HEK293 (cell line): ENCODE measurements at regions not wholly inside any gene's neighbourhood (a gene's known extent, or its start where the extent isn't known, plus 50 kb on each side); places are given as distances from the start of the nearest gene placed in this dataset.

Source experiments
- ZBTB20 ChIP-seq: fragments of 450-650 bp; formaldehyde crosslinking; IDR thresholded peaks from 2 replicates; pipeline ENCODE4 v1.5.1; 2016; ENCODE audit warnings: missing biosample characterization, missing genetic modification characterization
- ZNF16 ChIP-seq: fragments of 450-650 bp; formaldehyde crosslinking; IDR thresholded peaks from 2 replicates; pipeline ENCODE4 v1.5.1; 2016; ENCODE audit warnings: low read depth, missing biosample characterization, missing genetic modification characterization
- ZNF677 ChIP-seq: fragments of 450-650 bp; IDR thresholded peaks from 2 replicates; pipeline ENCODE4 v1.5.0; 2018; ENCODE audit warnings: missing biosample characterization, mild to moderate bottlenecking, missing genetic modification characterization, moderate library complexity
- ZXDB ChIP-seq: fragments of 450-650 bp; formaldehyde crosslinking; IDR thresholded peaks from 2 replicates; pipeline ENCODE4 v1.5.1; 2016; ENCODE audit warnings: missing biosample characterization, missing genetic modification characterization
- TF ChIP-seq, protein P1 (sequence below): fragments of 450-650 bp; formaldehyde crosslinking; IDR thresholded peaks from 2 replicates; pipeline ENCODE4 v1.5.1; 2016; ENCODE audit warnings: missing biosample characterization, missing genetic modification characterization
- TF ChIP-seq, protein P2 (sequence below): fragments of 450-650 bp; formaldehyde crosslinking; IDR thresholded peaks from 2 replicates; pipeline ENCODE4 v1.5.1; 2016; ENCODE audit warnings: missing biosample characterization, missing genetic modification characterization

- TF ChIP-seq, protein P1, sequence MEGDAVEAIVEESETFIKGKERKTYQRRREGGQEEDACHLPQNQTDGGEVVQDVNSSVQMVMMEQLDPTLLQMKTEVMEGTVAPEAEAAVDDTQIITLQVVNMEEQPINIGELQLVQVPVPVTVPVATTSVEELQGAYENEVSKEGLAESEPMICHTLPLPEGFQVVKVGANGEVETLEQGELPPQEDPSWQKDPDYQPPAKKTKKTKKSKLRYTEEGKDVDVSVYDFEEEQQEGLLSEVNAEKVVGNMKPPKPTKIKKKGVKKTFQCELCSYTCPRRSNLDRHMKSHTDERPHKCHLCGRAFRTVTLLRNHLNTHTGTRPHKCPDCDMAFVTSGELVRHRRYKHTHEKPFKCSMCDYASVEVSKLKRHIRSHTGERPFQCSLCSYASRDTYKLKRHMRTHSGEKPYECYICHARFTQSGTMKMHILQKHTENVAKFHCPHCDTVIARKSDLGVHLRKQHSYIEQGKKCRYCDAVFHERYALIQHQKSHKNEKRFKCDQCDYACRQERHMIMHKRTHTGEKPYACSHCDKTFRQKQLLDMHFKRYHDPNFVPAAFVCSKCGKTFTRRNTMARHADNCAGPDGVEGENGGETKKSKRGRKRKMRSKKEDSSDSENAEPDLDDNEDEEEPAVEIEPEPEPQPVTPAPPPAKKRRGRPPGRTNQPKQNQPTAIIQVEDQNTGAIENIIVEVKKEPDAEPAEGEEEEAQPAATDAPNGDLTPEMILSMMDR = no peak
- TF ChIP-seq ZNF16 (tag by site-specific recombination) (no peak), ZXDB (no peak), ZBTB20 (no peak), ZNF677 (no peak)
- TF ChIP-seq, protein P2, sequence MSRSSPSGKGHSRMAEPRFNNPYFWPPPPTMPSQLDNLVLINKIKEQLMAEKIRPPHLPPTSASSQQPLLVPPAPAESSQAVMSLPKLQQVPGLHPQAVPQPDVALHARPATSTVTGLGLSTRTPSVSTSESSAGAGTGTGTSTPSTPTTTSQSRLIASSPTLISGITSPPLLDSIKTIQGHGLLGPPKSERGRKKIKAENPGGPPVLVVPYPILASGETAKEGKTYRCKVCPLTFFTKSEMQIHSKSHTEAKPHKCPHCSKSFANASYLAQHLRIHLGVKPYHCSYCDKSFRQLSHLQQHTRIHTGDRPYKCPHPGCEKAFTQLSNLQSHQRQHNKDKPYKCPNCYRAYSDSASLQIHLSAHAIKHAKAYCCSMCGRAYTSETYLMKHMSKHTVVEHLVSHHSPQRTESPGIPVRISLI = no peak
Observed at GRCh38 chr6:169903122-169903521, 151.7 kb downstream of the ERMARD start.
